DMS79 treated with DMSO at 0.1 percent for 48 hours (cell line): ENCODE measurements at regions not wholly inside any gene's neighbourhood (a gene's known extent, or its start where the extent isn't known, plus 50 kb on each side); places are given as distances from the start of the nearest gene placed in this dataset.

Experiments used
- DNase-seq: peaks from one replicate; lab custom pipeline; 2025; lab: John Stamatoyannopoulos, UW

- no peak for DNase-seq
Measured at GRCh38 chr10:84789026-84789425, 460.6 kb downstream of the CCSER2 start.

GRCh38 chr10:84798312-84798711 lies 469.9 kb downstream of the CCSER2 start:
- peak; percentile 1 for DNase-seq

- no peak for DNase-seq
Measured at GRCh38 chr10:84801156-84801555, 472.8 kb downstream of the CCSER2 start.

GRCh38 chr10:84801916-84802315 lies 473.5 kb downstream of the CCSER2 start:
- no peak for DNase-seq

- no peak for DNase-seq
Measured at GRCh38 chr10:84805149-84805548, 476.8 kb downstream of the CCSER2 start.

GRCh38 chr10:84811113-84811512 lies 482.7 kb downstream of the CCSER2 start:
- no peak for DNase-seq

GRCh38 chr10:84818961-84819360 lies 490.6 kb downstream of the CCSER2 start:
- DNase-seq: peak; percentile 11

GRCh38 chr10:84820120-84820519 lies 491.7 kb downstream of the CCSER2 start:
- DNase-seq: no peak

- DNase-seq: no peak
Measured at GRCh38 chr10:84820596-84820995, 492.2 kb downstream of the CCSER2 start.

GRCh38 chr10:84822931-84823630 lies 494.7 kb downstream of the CCSER2 start:
- DNase-seq: no peak

- no peak for DNase-seq
Measured at GRCh38 chr10:84824525-84824924, 496.1 kb downstream of the CCSER2 start.

GRCh38 chr10:84825330-84825729 lies 496.9 kb downstream of the CCSER2 start:
- no peak for DNase-seq

- no peak for DNase-seq
Measured at GRCh38 chr10:84826704-84827103, 498.3 kb downstream of the CCSER2 start.

- DNase-seq: no peak
Measured at GRCh38 chr10:84829131-84829530, 500.7 kb downstream of the CCSER2 start.

GRCh38 chr10:84837041-84837812 lies 508.8 kb downstream of the CCSER2 start:
- DNase-seq: no peak

- no peak for DNase-seq
Measured at GRCh38 chr10:84837877-84838276, 509.5 kb downstream of the CCSER2 start.

GRCh38 chr10:84838851-84839250 lies 510.5 kb downstream of the CCSER2 start:
- DNase-seq: no peak

- DNase-seq: no peak
Measured at GRCh38 chr10:84842593-84842992, 514.2 kb downstream of the CCSER2 start.

- DNase-seq: no peak
Measured at GRCh38 chr10:84844461-84844860, 516.1 kb downstream of the CCSER2 start.

GRCh38 chr10:84845628-84846261 lies 517.4 kb downstream of the CCSER2 start:
- DNase-seq: peak; percentile 22

- DNase-seq: no peak
Measured at GRCh38 chr10:84846658-84847316, 518.4 kb downstream of the CCSER2 start.

- DNase-seq: no peak
Measured at GRCh38 chr10:84848967-84849366, 520.6 kb downstream of the CCSER2 start.

- DNase-seq: no peak
Measured at GRCh38 chr10:84850826-84851225, 522.4 kb downstream of the CCSER2 start.
